ENCODE measurements at regions not wholly inside any gene's neighbourhood (a gene's known extent, or its start where the extent isn't known, plus 50 kb on each side); places are given as distances from the start of the nearest gene placed in this dataset.
"Not testable (repeated sequence)": the region's sequence is repeated elsewhere in the genome, so short reads cannot be mapped to it uniquely, and the experiment has no call there.

- Histone ChIP-seq H3K27me3 (ENCODE audit: control insufficient read depth, insufficient read depth, low read length) (no peaks in the 10 kb centered on the region), H3K4me1 (ENCODE audit: control insufficient read depth, insufficient read depth, low read length) (no peaks in the 10 kb centered on the region), H3K4me3 (ENCODE audit: low read depth, low read length) (no peak overlapping the region), H3K27ac (ENCODE audit: low read depth, low read length) (no peak overlapping the region), H3K36me3 (ENCODE audit: control insufficient read depth, insufficient read depth, low read length) (no peaks in the 10 kb centered on the region), H3K9me3 (ENCODE audit: control insufficient read depth, insufficient read depth, low read depth, low read length) (peaks cover 40% of the 10 kb centered on the region; the same call in 1 of the 2 replicates), H3K9ac (ENCODE audit: low read length) (no peak overlapping the region)
These were observed 90.4 kb downstream of the TMEM121 start for GRCh38 chr14:105616802-105617192.

- H3K27ac ChIP-seq (ENCODE audit: low read depth, low read length): no peak overlapping the region
- H3K9ac ChIP-seq (ENCODE audit: low read length): no peak overlapping the region
- peaks cover 42% of the 10 kb centered on the region; the same call in 1 of the 2 replicates for H3K9me3 ChIP-seq (ENCODE audit: control insufficient read depth, insufficient read depth, low read depth, low read length)
- H3K27me3 ChIP-seq (ENCODE audit: control insufficient read depth, insufficient read depth, low read length): no peaks in the 10 kb centered on the region
- H3K4me3 ChIP-seq (ENCODE audit: low read depth, low read length): no peak overlapping the region; the same call in 1 of the 2 replicates
- H3K4me1 ChIP-seq (ENCODE audit: control insufficient read depth, insufficient read depth, low read length): no peaks in the 10 kb centered on the region
- H3K36me3 ChIP-seq (ENCODE audit: control insufficient read depth, insufficient read depth, low read length): no peaks in the 10 kb centered on the region
These were observed 90.9 kb downstream of the TMEM121 start for GRCh38 chr14:105617201-105617777.

- not testable (repeated sequence) for H3K9ac ChIP-seq (ENCODE audit: low read length); H3K4me3 ChIP-seq (ENCODE audit: low read depth, low read length); H3K4me1 ChIP-seq (ENCODE audit: control insufficient read depth, insufficient read depth, low read length); H3K27ac ChIP-seq (ENCODE audit: low read depth, low read length); H3K36me3 ChIP-seq (ENCODE audit: control insufficient read depth, insufficient read depth, low read length); H3K27me3 ChIP-seq (ENCODE audit: control insufficient read depth, insufficient read depth, low read length)
- H3K9me3 ChIP-seq (ENCODE audit: control insufficient read depth, insufficient read depth, low read depth, low read length): peaks cover 46% of the 10 kb centered on the region; the same call in 1 of the 2 replicates
These were observed 91.4 kb downstream of the TMEM121 start for GRCh38 chr14:105617805-105618204.

- H3K36me3 ChIP-seq (ENCODE audit: control insufficient read depth, insufficient read depth, low read length); H3K9ac ChIP-seq (ENCODE audit: low read length); H3K27ac ChIP-seq (ENCODE audit: low read depth, low read length); H3K4me3 ChIP-seq (ENCODE audit: low read depth, low read length); H3K27me3 ChIP-seq (ENCODE audit: control insufficient read depth, insufficient read depth, low read length); H3K4me1 ChIP-seq (ENCODE audit: control insufficient read depth, insufficient read depth, low read length): not testable (repeated sequence)
- peaks cover 41% of the 10 kb centered on the region; the same call in 1 of the 2 replicates for H3K9me3 ChIP-seq (ENCODE audit: control insufficient read depth, insufficient read depth, low read depth, low read length)
These were observed 92.9 kb downstream of the TMEM121 start for GRCh38 chr14:105619324-105619723.

- H3K27me3 ChIP-seq (ENCODE audit: control insufficient read depth, insufficient read depth, low read length); H3K4me3 ChIP-seq (ENCODE audit: low read depth, low read length); H3K36me3 ChIP-seq (ENCODE audit: control insufficient read depth, insufficient read depth, low read length); H3K4me1 ChIP-seq (ENCODE audit: control insufficient read depth, insufficient read depth, low read length); H3K9ac ChIP-seq (ENCODE audit: low read length); H3K27ac ChIP-seq (ENCODE audit: low read depth, low read length): not testable (repeated sequence)
- H3K9me3 ChIP-seq (ENCODE audit: control insufficient read depth, insufficient read depth, low read depth, low read length): peaks cover 51% of the 10 kb centered on the region; the same call in 1 of the 2 replicates
These were observed 93.9 kb downstream of the TMEM121 start for GRCh38 chr14:105620178-105620864.

GRCh38 chr14:105620865-105621471 lies 94.6 kb downstream of the TMEM121 start:
- H3K4me1 ChIP-seq (ENCODE audit: control insufficient read depth, insufficient read depth, low read length); H3K4me3 ChIP-seq (ENCODE audit: low read depth, low read length); H3K36me3 ChIP-seq (ENCODE audit: control insufficient read depth, insufficient read depth, low read length); H3K9ac ChIP-seq (ENCODE audit: low read length); H3K27ac ChIP-seq (ENCODE audit: low read depth, low read length); H3K27me3 ChIP-seq (ENCODE audit: control insufficient read depth, insufficient read depth, low read length): not testable (repeated sequence)
- peaks cover 53% of the 10 kb centered on the region; the same call in 1 of the 2 replicates for H3K9me3 ChIP-seq (ENCODE audit: control insufficient read depth, insufficient read depth, low read depth, low read length)

- not testable (repeated sequence) for H3K36me3 ChIP-seq (ENCODE audit: control insufficient read depth, insufficient read depth, low read length); H3K9ac ChIP-seq (ENCODE audit: low read length); H3K27me3 ChIP-seq (ENCODE audit: control insufficient read depth, insufficient read depth, low read length); H3K27ac ChIP-seq (ENCODE audit: low read depth, low read length); H3K4me1 ChIP-seq (ENCODE audit: control insufficient read depth, insufficient read depth, low read length); H3K4me3 ChIP-seq (ENCODE audit: low read depth, low read length)
- peaks cover 46% of the 10 kb centered on the region; the same call in 1 of the 2 replicates for H3K9me3 ChIP-seq (ENCODE audit: control insufficient read depth, insufficient read depth, low read depth, low read length)
These were observed 95.3 kb downstream of the TMEM121 start for GRCh38 chr14:105621479-105622328.

- Histone ChIP-seq H3K27me3 (ENCODE audit: control insufficient read depth, insufficient read depth, low read length) (no peaks in the 10 kb centered on the region), H3K36me3 (ENCODE audit: control insufficient read depth, insufficient read depth, low read length) (no peaks in the 10 kb centered on the region), H3K9me3 (ENCODE audit: control insufficient read depth, insufficient read depth, low read depth, low read length) (peaks cover 41% of the 10 kb centered on the region; the same call in 1 of the 2 replicates), H3K4me1 (ENCODE audit: control insufficient read depth, insufficient read depth, low read length) (no peaks in the 10 kb centered on the region), H3K4me3 (ENCODE audit: low read depth, low read length) (no peak overlapping the region), H3K9ac (ENCODE audit: low read length) (no peak overlapping the region), H3K27ac (ENCODE audit: low read depth, low read length) (no peak overlapping the region)
These were observed 96.1 kb downstream of the TMEM121 start for GRCh38 chr14:105622329-105622955.

- not testable (repeated sequence) for H3K27ac ChIP-seq (ENCODE audit: low read depth, low read length); H3K4me1 ChIP-seq (ENCODE audit: control insufficient read depth, insufficient read depth, low read length); H3K4me3 ChIP-seq (ENCODE audit: low read depth, low read length); H3K9ac ChIP-seq (ENCODE audit: low read length); H3K36me3 ChIP-seq (ENCODE audit: control insufficient read depth, insufficient read depth, low read length); H3K27me3 ChIP-seq (ENCODE audit: control insufficient read depth, insufficient read depth, low read length)
- H3K9me3 ChIP-seq (ENCODE audit: control insufficient read depth, insufficient read depth, low read depth, low read length): peaks cover 42% of the 10 kb centered on the region; the same call in 1 of the 2 replicates
These were observed 96.8 kb downstream of the TMEM121 start for GRCh38 chr14:105623178-105623577.

GRCh38 chr14:105624346-105624745 lies 98.0 kb downstream of the TMEM121 start:
- H3K36me3 ChIP-seq (ENCODE audit: control insufficient read depth, insufficient read depth, low read length); H3K27me3 ChIP-seq (ENCODE audit: control insufficient read depth, insufficient read depth, low read length); H3K4me3 ChIP-seq (ENCODE audit: low read depth, low read length); H3K27ac ChIP-seq (ENCODE audit: low read depth, low read length); H3K9ac ChIP-seq (ENCODE audit: low read length); H3K4me1 ChIP-seq (ENCODE audit: control insufficient read depth, insufficient read depth, low read length): not testable (repeated sequence)
- peaks cover 53% of the 10 kb centered on the region; the same call in 1 of the 2 replicates for H3K9me3 ChIP-seq (ENCODE audit: control insufficient read depth, insufficient read depth, low read depth, low read length)

Measured in HUES6 (cell line).